Stimulated activated CD8-positive, alpha-beta memory T cell treated with anti-CD3 and anti-CD28 coated beads, Interleukin-7, amount 100 ng/mL, for 1 hour (primary cell): ENCODE measurements at regions not wholly inside any gene's neighbourhood (a gene's known extent, or its start where the extent isn't known, plus 50 kb on each side); places are given as distances from the start of the nearest gene placed in this dataset.
"Not testable (repeated sequence)": the region's sequence is repeated elsewhere in the genome, so short reads cannot be mapped to it uniquely, and the experiment has no call there.

Experiments
- DNase-seq, 2 donors: peaks; one replicate each; pipeline ENCODE4 v3.0.0-alpha.2; 2020; ENCODE audit warnings: low read depth in 2 of 2

GRCh38 chr4:23956601-23957364 is 66.9 kb upstream of the PPARGC1A start:
- no peak for DNase-seq

- DNase-seq, result no peak
Observed at GRCh38 chr4:23952258-23952657, 62.4 kb upstream of the PPARGC1A start.

GRCh38 chr4:23947826-23948225 is 58.0 kb upstream of the PPARGC1A start:
- DNase-seq, result no peak

- DNase-seq, result no peak
Observed at GRCh38 chr4:23946299-23946698, 56.5 kb upstream of the PPARGC1A start.

- DNase-seq, result no peak
Observed at GRCh38 chr4:23945451-23946017, 55.7 kb upstream of the PPARGC1A start.

GRCh38 chr4:23944556-23944955 is 54.7 kb upstream of the PPARGC1A start:
- DNase-seq, result not testable (repeated sequence)

GRCh38 chr4:23943478-23943877 is 53.6 kb upstream of the PPARGC1A start:
- DNase-seq, result no peak

- DNase-seq, result no peak
Observed at GRCh38 chr4:23942471-23942870, 52.6 kb upstream of the PPARGC1A start.
